ENCODE measurements at regions not wholly inside any gene's neighbourhood (a gene's known extent, or its start where the extent isn't known, plus 50 kb on each side); places are given as distances from the start of the nearest gene placed in this dataset.

DNA sequence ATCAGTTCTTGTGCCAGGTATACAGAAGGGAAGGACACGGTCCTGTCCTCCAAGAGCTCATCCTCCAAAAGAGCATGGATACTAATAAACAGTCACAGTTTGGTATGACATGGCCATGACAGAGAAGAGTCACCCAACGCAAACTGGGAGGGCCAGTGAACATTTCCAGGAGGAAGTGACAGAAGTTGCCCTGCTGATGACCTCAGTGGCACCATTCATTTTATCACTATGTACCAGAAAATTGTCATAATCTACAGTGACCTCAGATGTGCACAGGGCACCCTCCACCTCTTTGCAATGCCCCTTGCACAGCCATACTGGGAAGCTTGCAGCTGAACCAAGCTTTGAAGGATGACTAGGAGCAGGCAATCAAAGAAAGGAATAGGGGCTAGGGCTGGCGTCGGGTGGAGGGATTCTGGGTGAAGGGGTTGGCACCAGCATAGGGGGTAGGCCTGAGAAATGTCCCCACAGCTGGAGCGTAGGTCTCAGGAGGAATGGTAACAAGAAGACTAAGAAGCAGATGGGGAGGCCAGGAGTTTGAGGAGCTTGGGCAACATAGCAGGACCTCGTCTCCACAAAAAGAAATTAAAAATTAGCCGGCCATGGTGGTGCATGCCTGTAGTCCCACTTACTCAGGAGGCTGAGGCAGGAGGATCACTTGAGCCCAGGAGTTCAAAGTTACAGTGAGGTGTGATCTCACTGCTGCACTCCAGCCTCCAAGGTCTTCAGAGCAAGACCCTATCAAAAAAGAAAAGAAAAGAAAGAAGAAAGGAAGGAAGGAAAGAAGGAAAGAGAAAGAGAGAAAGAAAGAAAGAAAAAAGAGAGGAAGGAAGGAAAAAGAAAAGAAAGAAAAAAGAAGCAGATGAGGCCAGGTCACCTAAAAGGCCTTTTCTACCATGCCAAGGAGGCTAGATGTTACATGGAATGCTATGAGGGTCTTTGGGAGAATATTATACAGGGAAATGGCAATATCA lies 65.3 kb upstream of the SNX9 start:
- Mint-ChIP-seq H3K4me3 (ENCODE audit: unreplicated experiment) (no peak overlapping the region), H3K27ac (ENCODE audit: unreplicated experiment) (peak overlapping the region; percentile 91), H3K27me3 (ENCODE audit: unreplicated experiment) (no peaks in the 10 kb centered on the region), H3K9me3 (ENCODE audit: unreplicated experiment) (no peaks in the 10 kb centered on the region), H3K36me3 (ENCODE audit: unreplicated experiment) (no peaks in the 10 kb centered on the region), H3K4me1 (ENCODE audit: unreplicated experiment) (peaks cover 81% of the 10 kb centered on the region)
- TF ChIP-seq, protein P1, sequence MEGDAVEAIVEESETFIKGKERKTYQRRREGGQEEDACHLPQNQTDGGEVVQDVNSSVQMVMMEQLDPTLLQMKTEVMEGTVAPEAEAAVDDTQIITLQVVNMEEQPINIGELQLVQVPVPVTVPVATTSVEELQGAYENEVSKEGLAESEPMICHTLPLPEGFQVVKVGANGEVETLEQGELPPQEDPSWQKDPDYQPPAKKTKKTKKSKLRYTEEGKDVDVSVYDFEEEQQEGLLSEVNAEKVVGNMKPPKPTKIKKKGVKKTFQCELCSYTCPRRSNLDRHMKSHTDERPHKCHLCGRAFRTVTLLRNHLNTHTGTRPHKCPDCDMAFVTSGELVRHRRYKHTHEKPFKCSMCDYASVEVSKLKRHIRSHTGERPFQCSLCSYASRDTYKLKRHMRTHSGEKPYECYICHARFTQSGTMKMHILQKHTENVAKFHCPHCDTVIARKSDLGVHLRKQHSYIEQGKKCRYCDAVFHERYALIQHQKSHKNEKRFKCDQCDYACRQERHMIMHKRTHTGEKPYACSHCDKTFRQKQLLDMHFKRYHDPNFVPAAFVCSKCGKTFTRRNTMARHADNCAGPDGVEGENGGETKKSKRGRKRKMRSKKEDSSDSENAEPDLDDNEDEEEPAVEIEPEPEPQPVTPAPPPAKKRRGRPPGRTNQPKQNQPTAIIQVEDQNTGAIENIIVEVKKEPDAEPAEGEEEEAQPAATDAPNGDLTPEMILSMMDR (IDR thresholded peaks at IDR 0.05), result no peak
- DNase-seq (ENCODE audit: extremely low spot score, unreplicated experiment), result no peak

DNA sequence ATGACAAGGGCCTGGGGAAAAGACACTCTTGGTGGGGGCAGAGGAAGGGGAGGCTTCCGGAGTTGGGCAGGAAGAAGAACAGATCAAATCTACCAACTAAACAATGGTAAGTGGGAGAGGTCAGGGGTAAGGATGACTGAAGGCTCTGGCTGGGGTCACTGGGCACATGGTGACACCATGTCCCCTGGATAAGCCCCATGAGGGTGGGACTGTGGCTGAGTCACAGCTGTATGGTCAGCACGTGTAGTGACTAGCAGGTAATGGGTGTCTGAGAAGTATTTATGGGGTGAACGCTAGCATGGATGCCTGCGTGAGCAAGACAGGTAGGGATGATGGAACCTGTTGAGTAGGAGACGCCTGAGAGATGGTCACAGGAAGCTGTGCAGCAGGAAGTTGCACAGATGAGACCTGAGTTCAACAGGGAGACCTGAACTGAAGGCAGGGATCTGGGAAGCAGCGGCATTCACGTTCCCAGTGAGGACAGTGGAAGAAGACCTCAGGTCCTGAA lies 64.5 kb upstream of the SNX9 start:
- no peak overlapping the region for H3K4me3 Mint-ChIP-seq (ENCODE audit: unreplicated experiment)
- no peaks in the 10 kb centered on the region for H3K27me3 Mint-ChIP-seq (ENCODE audit: unreplicated experiment)
- peak; percentile 64 for DNase-seq (ENCODE audit: extremely low spot score, unreplicated experiment)
- H3K27ac Mint-ChIP-seq (ENCODE audit: unreplicated experiment), result peak overlapping the region; percentile 72
- TF ChIP-seq, protein P1 (IDR thresholded peaks at IDR 0.05), result no peak
- H3K9me3 Mint-ChIP-seq (ENCODE audit: unreplicated experiment), result no peaks in the 10 kb centered on the region
- peaks cover 83% of the 10 kb centered on the region for H3K4me1 Mint-ChIP-seq (ENCODE audit: unreplicated experiment)
- no peaks in the 10 kb centered on the region for H3K36me3 Mint-ChIP-seq (ENCODE audit: unreplicated experiment)

DNA sequence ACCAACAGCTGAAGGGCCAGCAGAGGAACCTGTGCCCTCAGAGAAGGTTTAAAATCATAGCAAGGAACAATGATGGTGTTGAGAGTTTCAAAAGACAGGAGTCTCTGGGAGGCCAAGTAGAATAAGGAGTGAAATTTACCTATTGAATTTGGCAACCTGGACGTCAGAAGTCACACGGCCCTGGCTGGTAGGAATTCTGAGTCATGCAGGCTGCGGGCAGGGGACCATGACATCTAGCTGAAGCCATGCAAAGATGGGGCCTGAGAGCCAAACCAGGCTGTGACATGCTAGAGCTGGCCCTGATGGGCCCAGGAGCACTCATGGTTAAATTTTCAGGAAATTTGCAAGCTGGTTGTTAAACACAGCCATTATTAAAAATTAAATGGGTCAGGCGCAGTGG lies 64.0 kb upstream of the SNX9 start:
- DNase-seq (ENCODE audit: extremely low spot score, unreplicated experiment), result peak; percentile 56
- H3K27me3 Mint-ChIP-seq (ENCODE audit: unreplicated experiment), result no peaks in the 10 kb centered on the region
- no peak overlapping the region for H3K4me3 Mint-ChIP-seq (ENCODE audit: unreplicated experiment)
- H3K36me3 Mint-ChIP-seq (ENCODE audit: unreplicated experiment), result no peaks in the 10 kb centered on the region
- no peaks in the 10 kb centered on the region for H3K9me3 Mint-ChIP-seq (ENCODE audit: unreplicated experiment)
- TF ChIP-seq, protein P1 (IDR thresholded peaks at IDR 0.05), result no peak
- peak overlapping the region; percentile 72 for H3K27ac Mint-ChIP-seq (ENCODE audit: unreplicated experiment)
- peaks cover 86% of the 10 kb centered on the region for H3K4me1 Mint-ChIP-seq (ENCODE audit: unreplicated experiment)

DNA sequence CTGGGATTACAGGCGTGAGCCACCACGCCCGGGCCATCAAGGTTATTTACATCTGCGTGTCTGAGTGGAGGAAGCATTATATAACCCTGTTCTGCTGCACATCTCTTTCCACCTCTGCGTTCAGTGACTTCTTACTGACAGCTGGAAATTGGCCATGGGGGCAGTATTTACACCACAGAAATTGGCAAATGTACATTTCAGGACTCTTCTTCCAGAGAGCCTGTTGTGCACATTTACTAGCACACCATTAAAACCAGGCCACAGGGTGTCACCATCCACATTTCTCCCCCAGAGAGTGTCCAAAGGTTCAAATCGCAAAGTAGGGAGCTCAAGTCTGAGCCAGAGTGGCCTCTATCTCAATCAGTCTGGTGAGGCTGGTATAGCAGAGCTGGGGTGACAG lies 62.9 kb upstream of the SNX9 start:
- Mint-ChIP-seq H3K27ac (ENCODE audit: unreplicated experiment) (peak overlapping the region; percentile 98), H3K4me1 (ENCODE audit: unreplicated experiment) (peaks cover 89% of the 10 kb centered on the region), H3K36me3 (ENCODE audit: unreplicated experiment) (no peaks in the 10 kb centered on the region), H3K4me3 (ENCODE audit: unreplicated experiment) (no peak overlapping the region), H3K9me3 (ENCODE audit: unreplicated experiment) (no peaks in the 10 kb centered on the region), H3K27me3 (ENCODE audit: unreplicated experiment) (no peaks in the 10 kb centered on the region)
- DNase-seq (ENCODE audit: extremely low spot score, unreplicated experiment), result no peak
- TF ChIP-seq, protein P1 (IDR thresholded peaks at IDR 0.05), result no peak

DNA sequence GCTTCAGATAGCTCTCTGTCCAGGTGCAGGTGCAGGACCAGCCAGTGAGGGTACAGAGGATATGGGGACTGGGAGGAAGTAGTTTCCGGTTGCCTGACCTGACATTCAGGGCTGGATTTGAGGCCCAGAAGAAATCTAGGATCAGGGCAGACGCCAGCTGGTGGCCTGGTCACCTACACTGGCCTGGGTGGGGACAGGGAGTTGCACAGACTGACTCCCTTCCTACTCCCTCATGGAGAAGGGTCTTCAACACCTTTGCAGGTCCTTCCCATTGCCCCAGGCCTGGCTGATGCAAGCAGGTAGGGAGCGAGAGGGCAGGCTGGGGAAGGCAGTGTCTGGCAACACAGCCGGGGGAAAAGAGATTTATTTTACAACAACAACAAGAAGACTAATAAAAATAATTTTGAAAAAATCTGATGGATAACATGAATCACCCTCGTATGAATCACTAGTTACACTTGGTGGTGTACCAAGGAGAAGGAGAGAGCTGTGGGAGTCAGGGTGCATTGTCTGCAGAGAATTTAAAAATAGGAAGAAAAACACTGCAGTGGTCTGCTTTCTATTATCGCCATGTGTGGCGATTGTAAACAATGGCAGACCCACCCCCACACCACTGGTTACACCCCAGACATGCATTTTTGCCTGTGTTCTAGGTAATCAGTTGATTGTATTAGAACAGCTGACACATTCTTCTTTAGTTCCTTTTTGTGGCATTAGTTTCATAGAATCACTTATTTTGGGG lies 62.3 kb upstream of the SNX9 start:
- Mint-ChIP-seq H3K27me3 (ENCODE audit: unreplicated experiment) (no peaks in the 10 kb centered on the region), H3K36me3 (ENCODE audit: unreplicated experiment) (no peaks in the 10 kb centered on the region), H3K27ac (ENCODE audit: unreplicated experiment) (peak overlapping the region; percentile 98), H3K4me3 (ENCODE audit: unreplicated experiment) (peak overlapping the region; percentile 38), H3K4me1 (ENCODE audit: unreplicated experiment) (peaks cover 89% of the 10 kb centered on the region), H3K9me3 (ENCODE audit: unreplicated experiment) (no peaks in the 10 kb centered on the region)
- peak; percentile 75 for DNase-seq (ENCODE audit: extremely low spot score, unreplicated experiment)
- TF ChIP-seq, protein P1 (IDR thresholded peaks at IDR 0.05), result no peak

Measured in osteocyte (in vitro differentiated cells).